GM19452 (cell line): ENCODE measurements at regions not wholly inside any gene's neighbourhood (a gene's known extent, or its start where the extent isn't known, plus 50 kb on each side); places are given as distances from the start of the nearest gene placed in this dataset.
"Not testable (repeated sequence)": the region's sequence is repeated elsewhere in the genome, so short reads cannot be mapped to it uniquely, and the experiment has no call there.

Source experiments
- ATAC-seq: cut with Tn5 transposase; IDR thresholded peaks from one replicate; pipeline ENCODE4 v1.9.1; 2021; ENCODE audit not compliant: unreplicated experiment

DNA sequence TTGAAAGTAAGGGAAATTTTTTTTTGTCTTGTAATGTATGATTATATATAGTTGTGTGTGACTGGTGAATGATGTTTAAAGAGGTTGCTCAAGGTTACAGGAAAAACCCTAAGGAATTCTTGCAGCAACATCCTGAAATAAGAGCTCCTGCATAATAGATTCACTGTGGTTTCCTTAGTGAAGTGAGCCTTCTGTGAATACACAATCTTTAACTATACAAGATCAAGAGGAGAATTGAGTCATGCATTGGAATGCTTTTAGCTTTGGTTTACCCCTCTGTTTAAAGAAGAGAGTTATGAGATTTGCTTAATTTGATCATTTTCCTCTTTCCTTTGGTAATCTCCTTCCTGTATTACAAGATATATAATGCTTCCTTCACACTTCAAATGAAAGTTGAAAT is 141.6 kb upstream of the EYA4 start:
- ATAC-seq: no peak

DNA sequence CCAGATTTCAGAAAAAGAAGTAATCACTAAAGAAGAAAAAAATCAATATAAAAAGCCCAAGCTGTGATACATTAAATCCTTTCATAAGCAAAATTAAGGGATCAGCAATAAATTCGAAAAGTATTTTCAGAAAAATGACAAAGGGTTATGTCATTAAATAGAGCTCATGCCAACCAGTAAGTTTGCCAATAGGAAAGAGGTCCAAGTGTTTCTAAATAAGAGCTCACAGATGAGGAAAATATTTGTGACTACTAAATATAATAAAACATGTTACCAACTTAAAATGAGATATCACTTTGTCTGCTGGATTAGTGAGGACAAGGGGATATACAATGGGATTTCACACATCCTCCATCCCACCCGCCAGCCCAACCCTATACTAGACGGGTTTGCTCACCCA is 140.3 kb upstream of the EYA4 start:
- no peak for ATAC-seq

DNA sequence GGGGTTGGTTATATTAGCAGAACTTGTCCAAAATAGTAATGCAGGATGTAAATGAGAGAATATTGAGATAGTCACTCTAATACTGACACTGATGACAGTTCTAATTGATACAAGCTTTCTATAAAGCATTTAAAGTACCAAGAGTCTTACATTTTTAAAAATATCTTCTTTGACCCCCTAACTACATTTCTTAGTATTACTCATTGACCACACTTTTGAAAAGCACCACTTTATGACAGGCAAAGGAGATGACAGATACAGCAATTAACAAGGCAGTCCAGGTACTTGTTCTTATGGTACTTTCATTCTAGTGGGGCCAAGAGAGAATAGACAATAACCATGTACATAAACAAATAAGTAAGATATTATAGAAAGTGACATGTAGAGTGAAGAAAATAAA is 139.4 kb upstream of the EYA4 start:
- no peak for ATAC-seq

DNA sequence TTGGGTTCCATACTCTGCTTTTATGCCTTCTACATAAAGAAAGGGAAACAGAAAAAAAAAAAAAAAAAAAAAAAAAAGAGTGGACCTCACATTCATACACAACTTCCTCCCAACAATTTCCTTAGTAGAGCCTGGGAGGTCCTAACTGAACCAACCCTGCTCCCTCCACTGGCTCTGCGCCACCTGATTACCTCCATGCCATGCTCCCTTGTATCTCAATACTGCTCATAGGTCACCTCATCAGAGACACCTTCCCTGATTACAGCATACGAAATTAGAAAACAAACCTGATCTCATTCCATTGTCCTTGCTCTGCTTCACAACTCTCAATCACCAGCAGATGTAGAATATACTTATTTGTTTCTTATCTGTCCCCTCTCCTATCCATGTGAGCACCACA is 134.2 kb upstream of the EYA4 start:
- no peak for ATAC-seq

DNA sequence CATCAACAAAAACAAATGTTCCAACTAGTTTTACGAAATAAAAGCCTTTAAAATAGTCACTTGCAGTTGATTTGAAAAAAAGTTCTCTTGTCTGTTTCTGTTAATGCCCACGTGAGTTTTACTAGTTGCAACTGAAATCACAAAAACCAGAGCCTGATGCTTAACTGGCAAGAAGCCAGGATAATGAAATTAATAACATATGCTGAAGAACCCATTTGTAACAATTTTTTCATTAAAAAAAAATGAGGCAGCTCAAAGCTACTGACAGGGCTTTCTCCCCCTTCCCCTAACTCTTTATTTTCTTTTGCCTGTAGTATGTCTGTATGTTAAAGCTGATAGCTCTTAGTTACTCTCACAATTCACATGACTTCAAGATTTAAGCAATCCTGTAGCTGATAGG is 132.7 kb upstream of the EYA4 start:
- no peak for ATAC-seq

DNA sequence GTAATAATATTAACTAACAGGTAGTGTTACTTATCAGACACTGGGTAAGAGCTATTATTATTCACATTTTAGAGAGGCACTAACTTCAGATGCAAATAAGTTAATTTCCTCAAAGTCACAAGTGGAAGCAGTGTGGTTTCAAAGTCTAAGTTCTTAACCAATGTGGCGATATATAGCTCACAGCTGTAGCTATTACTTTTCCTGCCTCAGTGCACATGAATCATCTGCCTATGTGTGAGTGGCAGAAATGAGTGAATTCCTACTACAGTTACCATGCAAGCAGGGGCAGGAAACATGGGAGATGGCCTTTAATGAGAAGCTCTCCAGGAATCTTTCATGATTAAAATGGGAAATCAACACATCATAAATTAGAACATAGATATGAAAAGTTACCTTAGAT is 126.2 kb upstream of the EYA4 start:
- peak; percentile 70 for ATAC-seq

DNA sequence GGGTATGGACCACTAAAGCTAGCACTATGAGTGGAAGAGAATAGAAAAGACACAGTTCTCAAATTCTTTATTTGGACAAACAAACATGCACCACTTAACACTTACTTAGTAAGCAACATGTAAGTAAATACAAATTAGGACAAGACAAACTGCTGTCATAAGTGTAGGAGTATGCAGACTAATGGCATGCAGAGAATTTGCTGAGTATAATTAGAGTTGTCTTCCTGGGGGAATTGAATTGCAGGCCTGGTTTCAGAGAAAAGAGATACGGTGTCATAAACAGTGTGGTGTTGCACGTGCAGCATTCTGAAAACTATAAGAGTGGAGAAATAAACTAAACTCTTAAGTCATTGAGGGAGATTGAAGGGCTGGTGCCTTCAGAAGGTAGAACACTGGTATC is 125.2 kb upstream of the EYA4 start:
- no peak for ATAC-seq

DNA sequence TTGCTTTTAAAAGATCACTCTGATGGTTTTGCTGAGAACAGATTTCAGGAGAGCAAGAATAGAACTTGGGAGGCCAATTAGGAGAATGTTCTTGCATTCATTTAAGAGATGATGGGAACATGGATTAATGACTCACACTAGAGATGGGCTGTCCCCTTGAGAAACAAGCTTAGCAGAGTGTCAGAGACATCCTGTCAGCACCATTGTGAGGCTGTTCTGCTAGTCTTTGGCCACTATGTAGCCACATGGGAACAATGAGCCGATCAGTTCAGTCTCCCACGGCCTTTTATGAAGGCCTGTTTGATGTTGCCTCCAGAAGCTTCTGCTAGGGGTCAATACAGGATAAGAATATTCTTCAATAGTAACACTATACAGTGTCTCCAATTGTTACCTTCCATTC is 113.0 kb upstream of the EYA4 start:
- no peak for ATAC-seq

DNA sequence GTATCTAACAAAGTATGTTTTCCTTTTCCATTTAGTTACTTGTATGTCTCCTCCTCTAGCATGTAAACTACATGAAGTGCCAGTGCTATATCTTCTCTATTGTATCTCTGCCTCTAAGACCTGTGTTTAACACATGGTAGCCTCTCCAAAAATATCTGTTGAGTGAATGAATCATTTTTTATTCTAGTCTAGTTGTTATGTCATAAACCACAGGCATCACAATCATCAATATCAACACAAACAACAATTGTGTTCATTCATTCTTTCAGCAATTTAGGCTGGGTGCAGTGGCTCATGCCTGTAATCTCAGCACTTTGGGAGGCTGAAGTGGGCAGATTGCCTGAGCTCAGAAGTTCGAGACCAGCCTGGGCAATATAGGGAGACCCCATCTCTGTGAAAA is 111.6 kb upstream of the EYA4 start:
- no peak for ATAC-seq

DNA sequence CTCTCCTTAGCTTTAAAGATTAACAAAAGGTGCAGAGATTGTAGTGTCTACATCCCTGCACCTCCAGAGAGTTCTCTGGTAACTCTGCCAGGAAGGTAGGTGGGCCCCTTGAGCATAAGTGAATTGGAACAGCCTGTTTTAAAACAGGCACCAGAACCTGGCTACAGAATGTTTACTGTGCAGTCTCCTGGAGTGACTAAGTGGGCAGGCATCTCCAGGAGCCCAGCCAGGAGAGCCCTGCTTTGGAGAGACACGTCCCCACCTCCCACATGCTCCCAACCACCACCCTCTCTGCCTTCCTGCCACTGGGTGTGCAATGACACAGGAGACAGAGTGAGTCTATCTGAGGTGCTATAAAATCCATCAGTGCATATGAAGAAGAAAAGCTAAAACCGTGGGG is 110.3 kb upstream of the EYA4 start:
- ATAC-seq: no peak

DNA sequence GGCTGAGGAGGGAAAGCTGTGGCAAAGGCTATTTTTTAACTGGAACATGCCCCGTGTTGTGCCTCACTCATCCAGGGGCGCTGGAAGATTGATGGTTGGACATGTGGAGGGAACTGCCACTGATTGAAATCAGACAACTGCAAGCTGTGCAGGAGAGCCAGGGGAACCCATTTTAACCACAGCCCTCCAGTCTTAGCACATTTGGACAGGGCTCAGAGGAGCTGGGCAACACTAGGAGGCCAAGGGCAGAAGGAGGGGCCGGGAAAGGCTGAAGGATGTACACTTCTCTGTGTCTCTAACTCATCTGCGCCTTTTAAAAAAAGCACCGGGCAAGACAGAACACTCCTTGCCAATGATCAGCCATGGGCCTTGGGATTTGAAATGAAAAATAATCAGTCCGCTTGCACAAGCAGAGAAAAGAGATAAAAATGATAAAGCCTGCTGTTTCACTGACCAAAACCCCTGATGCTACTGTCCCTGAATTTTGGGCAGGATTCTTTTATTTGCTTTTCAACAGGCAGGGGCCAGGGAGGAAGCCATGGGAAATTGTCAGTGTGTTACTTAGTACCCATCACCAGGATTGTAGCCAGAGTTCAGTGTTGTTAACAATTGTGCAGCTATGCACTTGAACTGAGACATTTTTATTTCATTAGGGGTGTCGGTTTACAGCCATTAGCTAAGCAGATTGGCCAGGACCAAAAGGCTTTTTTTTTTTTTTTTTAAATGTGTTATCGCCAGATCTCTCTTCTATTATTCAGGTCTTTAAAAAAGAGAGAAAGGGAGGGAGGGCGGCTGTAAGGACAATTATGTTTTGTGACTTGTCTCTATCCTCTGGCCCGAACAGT is 109.3 kb upstream of the EYA4 start:
- no peak for ATAC-seq

DNA sequence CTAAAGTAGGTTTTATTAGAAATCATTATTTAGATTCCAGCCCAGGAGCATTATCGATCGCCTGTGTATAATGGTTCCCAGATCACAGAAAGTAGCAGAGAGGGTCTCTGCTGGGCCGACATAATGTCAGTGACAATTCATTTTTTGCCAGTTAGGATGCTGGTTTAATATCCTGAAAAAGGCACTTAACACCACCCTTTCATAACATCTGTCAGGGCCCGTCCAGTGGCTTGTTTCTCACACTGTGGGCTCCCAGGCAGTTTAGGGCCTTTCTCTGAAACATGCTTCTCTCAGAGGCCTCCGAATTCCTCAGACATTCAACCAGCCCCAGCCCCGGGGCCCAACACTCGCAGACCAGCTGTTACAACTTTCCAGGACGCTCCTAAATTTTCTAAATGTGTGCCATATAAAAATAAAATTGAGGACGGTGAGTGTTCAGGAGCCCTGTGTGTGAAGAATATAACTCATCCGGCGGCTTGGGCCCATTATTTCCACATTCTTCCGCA is 108.6 kb upstream of the EYA4 start:
- no peak for ATAC-seq

DNA sequence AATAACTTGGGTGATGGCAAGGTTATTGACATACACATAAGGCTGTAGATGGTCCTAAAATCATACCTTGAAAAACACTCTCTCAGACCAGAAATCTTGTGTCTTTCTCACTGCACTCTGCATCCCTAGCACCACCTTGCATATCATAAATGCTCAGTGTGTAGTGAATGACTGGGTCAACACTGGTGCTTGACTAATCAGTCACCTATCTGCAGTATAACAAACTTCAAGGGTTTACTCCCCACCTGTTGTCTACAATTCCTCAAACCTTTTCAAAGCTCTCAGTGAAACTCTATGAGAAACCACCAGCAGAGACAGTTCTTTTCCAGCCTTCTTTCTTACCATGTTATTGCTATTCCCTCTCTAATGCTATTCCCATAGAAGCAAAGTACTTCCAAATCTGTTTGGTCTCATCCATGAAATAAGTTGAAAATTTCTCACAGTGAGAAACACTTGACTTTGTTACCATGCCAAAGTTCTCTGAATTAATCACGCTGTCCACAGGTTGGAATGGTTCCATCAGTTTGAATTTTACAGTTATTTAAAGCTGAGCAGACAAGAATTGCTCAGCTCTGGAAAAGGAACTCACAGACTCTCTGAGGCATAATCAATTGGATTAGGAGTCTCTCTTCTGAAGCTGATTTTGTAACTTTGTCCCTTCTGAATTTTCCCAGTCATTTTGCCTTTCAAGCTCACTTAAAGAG is 104.8 kb upstream of the EYA4 start:
- no peak for ATAC-seq

DNA sequence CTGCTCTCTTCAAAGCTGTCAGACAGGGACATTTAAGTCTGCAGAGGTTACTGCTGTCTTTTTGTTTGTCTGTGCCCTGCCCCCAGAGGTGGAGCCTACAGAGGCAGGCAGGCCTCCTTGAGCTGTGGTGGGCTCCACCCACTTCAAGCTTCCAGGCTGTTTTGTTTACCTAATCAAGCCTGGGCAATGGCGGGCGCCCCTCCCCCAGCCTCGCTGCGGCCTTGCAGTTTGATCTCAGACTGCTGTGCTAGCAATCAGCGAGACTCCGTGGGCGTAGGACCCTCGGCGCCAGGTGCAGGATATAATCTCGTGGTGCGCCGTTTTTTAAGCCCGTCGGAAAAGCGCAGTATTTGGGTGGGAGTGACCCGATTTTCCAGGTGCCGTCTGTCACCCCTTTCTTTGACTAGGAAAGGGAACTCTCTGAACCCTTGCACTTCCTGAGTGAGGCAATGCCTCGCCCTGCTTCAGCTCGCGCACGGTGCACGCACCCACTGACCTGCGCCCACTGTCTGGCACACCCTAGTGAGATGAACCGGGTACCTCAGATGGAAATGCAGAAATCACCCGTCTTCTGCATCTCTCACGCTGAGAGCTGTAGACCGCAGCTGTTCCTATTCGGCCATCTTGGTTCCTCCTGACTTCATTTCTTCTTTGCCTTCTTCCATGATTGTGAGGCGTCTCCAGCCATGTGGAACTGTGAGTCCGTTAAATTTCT is 93.5 kb upstream of the EYA4 start:
- not testable (repeated sequence) for ATAC-seq

DNA sequence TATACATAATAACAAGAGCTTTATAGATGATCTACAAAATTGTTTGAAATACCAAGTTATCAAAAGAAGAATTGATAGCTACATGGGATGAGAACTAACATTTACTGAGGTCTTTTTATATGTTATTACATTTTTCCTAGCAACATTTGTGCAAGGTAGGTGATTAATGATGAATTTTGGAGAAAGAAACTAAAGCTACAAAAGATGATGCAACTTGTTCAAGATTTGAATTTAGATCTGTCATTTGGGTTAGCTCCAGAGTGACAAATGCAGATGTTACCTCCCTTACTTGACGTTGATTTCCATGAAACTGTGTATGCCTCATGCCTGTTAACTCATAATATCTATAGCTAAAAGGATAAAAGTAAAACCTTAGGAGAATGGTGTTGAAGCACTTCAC is 84.5 kb upstream of the EYA4 start:
- ATAC-seq: no peak

DNA sequence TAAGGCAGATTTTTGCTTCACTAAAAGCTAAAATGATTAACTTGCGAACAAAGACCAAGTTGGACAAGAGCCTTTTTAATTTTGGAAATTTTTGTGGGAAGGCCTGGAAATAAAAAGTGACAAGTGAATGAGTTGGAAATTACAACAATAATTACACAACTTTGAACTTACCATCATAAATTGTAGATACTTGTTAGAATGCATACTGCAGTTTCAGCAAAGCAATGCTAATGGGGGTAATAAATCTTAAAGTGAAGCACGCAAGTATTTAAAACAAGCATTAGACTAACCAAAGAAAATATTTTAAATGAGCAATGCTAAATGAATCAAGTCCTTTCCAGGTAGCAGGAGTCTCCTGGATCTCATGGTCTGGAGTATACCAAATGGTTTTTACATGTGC is 83.2 kb upstream of the EYA4 start:
- no peak for ATAC-seq

DNA sequence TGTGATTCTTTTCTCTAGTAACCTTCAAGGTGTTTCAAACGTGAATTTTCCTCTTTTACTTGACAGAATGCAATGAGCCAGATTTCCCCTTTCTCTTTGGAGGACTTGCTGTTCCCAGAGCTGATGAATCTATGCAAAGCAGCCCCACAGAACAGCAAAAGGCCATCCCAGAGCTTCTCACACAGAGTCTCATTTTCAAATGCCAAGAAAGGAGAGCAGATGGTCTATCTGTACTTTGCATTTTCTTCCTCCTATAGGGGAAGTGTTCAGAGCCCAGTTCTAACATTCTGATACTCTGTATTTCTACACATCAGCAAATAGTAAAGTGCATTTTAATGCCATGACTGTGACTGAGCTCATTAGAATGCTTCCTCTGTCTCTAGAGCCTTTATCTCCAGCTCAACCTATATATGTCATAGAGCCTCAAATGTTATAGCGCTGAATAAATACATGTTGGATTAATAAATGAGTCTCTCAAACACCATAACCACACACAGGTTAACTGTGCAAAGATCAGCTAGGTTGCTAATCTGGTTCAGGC is 81.8 kb upstream of the EYA4 start:
- ATAC-seq: no peak

DNA sequence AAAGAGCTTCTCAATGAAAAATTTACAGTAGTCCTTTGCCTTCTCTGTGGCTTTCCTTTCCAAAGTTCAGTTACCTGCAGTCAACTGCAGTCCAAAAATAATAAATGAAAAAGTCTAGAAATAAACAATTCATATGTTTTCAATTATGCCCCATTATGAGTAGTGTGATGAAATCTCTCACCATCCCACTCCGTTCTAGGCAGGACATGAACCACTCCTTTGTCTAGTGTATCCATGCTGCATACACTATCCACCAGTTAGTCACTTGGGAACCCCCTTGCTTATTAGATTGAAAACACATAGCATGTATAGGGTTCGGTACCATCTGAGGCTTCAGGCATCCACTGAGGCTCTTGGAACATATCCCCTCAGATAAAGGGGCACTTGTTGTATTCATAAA is 80.6 kb upstream of the EYA4 start:
- ATAC-seq: no peak

DNA sequence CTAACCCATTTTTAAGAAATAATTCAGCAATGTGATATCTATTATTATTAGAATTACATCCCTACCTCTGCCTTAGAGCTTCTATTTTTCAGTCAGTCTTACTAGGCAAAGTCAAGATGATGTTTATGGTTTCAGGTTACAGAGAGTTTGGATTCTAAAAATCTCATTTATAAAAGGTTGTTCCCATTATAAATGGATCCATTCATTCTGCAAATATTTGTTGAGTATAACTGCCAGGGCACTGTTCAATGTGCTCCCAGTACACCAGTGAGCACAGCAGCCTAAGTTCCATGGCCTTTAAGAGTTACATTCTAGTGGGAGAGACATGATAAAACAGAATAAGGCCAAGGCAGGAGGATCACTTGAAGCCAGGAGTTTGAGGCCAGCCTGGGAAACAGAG is 75.9 kb upstream of the EYA4 start:
- ATAC-seq: no peak

DNA sequence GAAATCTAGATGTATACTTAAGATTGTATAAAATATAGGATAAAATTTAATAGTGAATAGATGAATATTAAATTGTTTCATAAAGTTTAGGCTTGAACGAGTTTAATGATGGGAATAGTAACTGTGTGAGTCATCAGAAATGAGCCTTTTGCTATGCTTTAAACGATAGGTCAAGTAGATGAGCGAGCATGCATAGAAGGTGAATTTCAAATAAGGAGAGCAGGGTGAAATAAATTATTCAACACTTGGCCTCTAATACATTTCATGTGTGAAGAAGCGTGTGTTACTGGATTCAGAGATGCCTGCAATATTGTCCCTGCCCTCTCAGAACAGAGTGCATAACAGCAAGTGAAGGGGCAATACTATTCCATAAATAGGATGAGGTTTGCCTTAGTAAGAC is 74.4 kb upstream of the EYA4 start:
- ATAC-seq: no peak

DNA sequence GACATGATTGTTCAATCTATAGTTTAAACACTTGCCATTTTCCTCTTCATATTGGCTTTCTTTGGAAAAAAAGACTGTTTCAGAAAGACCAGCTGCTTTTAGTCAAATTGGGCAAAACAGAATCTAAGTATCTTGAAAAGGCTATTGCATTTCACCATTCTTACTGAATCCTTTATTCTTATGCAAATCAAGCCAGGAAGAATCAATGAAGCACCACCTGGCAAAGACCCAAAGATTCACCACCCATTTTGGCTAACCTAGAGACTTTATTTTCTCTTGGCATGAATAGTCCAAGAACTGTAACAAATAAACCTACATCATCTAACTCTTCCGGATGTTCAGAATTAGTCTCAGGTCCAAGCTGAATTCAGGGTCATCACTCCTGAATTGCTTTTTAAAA is 71.3 kb upstream of the EYA4 start:
- ATAC-seq: no peak

DNA sequence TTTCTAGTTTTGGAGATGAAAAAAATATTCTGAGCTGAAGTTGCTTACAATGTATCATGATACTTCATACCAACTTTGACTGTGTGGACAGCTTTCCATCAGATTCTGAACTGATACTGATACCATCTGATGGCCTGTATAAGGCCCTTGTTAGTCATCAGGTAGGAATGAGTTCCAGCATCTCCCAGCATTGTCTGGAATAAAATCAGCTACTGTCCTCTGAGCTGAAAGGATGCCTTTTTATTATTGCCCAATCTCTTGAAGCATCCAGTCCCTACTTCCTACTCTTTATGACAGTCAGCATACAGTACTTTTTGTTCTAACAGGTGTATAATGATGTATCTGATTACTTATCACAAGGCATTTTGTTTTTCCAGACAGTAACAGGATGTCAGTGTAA is 70.6 kb upstream of the EYA4 start:
- no peak for ATAC-seq
